C4-2B (cell line): ENCODE measurements at regions not wholly inside any gene's neighbourhood (a gene's known extent, or its start where the extent isn't known, plus 50 kb on each side); places are given as distances from the start of the nearest gene placed in this dataset.

Source experiments
- H3K27ac ChIP-seq: fragments of 450-650 bp; 2 replicates; pipeline ENCODE4 v1.5.1; 2017
- CTCF ChIP-seq: fragments of 450-650 bp; conservative IDR thresholded peaks from 2 replicates; pipeline ENCODE4 v1.5.1; 2017; ENCODE audit warnings: mild to moderate bottlenecking
- ZFX ChIP-seq: fragments of 450-650 bp; IDR thresholded peaks from 2 replicates; pipeline ENCODE4 v1.6.1; 2017

DNA sequence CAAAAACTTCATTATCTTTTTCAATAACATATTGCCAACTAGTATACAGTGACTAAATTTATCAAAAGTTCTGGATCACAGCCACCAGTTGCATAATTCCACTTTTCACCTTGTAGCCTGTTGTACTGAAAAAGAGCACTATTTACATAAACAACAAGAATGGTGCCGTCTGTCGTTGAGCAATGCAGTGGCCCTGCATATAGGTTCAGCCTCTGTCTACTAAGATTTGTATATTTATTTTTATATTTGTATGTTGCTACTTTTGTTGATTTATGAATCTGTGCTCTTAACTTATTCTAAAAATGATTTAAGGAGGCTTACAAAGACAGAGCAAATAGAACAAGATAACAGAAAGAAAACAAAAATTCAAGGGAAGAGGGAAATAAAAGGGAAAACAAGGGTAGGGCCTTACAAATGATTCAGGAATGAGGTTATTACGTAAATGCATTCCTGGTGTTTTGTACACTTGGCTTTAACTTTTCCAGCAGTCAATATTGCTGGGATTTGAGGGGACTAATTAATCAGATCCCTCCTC lies 257.6 kb upstream of the STT3B start:
- TF ChIP-seq CTCF (no peak), ZFX (no peak)
- H3K27ac ChIP-seq, result no peak overlapping the region

DNA sequence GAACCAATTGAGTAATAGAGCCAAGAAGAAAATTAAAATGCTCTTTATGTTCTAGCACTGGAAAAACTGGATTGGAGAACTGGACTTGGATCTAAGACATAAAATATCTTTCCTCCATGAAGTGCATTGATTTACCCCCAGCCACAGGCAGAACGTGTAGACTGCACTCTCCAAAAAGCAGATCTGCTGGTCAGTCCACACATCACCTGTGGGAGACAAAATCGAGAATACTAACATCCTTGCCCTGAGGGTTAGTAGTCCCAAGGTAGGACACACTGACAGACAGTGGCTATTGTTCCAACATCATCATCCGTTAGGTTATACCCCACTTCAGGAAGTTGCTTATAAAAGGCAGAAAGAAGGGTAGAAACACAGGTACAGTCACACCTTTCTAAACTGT lies 257.1 kb upstream of the STT3B start:
- no peak overlapping the region for H3K27ac ChIP-seq
- TF ChIP-seq CTCF, result no peak
- no peak for TF ChIP-seq ZFX

DNA sequence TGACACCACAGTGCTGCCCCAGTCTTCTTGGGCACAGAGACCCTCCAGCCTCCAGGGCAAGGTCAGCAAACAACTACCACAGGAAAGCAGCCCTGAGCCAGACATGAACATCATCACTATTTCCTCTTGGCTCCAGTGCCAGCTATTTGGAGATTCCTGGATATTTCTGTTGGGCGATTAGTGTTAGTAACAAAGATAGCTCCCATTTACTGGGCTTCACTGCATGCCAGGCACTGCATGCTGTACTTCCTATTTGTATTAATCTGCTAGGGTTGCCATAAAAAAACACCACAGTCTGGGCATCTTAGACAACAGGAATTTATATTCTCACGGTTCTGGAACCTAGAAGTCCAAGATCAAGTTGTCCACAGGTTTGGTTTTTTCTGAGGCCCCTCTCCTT lies 255.1 kb upstream of the STT3B start:
- H3K27ac ChIP-seq, result no peak overlapping the region

GRCh38 chr3:31278532-31278931 lies 254.2 kb upstream of the STT3B start:
- no peak overlapping the region for H3K27ac ChIP-seq
- no peak for TF ChIP-seq CTCF
- TF ChIP-seq ZFX, result no peak

More for the DNA sequence above, 255.1 kb upstream of the STT3B start:
- TF ChIP-seq CTCF (no peak), ZFX (no peak)

- TF ChIP-seq ZFX, result no peak
- TF ChIP-seq CTCF, result no peak
- no peak overlapping the region for H3K27ac ChIP-seq
These were observed 247.9 kb upstream of the STT3B start for GRCh38 chr3:31284776-31285175.

DNA sequence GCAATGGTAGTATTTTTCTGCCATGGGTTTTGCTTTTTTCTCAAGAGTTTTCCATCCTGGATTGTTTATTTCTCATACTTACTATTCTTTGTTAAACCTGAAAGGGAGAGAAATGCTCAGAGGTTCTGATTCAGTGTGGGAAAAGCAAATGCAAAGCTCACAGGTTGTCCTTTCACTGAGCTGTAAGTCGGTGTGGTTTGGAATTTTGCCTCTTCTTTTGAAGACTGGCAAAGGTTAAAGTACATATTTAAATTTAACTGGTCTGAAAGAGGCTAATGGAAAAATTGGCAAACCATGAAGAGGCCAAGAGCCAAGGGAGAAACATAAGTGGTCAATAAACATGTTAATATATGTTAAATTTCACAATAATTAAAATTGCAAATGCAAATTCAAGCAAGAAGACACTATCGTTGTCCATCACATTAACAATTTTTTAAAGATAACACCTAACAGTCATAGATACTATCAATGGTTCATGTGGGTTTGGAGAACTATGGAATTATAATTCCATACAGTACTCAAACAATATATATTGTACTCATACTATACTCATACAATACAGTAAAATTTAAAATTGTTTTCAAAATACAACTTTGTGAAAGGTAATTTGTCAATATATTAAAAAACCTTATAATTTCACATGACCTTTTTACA lies 246.8 kb upstream of the STT3B start:
- no peak for TF ChIP-seq CTCF
- no peak for TF ChIP-seq ZFX
- H3K27ac ChIP-seq, result no peak overlapping the region; the same call in 1 of the 2 replicates

DNA sequence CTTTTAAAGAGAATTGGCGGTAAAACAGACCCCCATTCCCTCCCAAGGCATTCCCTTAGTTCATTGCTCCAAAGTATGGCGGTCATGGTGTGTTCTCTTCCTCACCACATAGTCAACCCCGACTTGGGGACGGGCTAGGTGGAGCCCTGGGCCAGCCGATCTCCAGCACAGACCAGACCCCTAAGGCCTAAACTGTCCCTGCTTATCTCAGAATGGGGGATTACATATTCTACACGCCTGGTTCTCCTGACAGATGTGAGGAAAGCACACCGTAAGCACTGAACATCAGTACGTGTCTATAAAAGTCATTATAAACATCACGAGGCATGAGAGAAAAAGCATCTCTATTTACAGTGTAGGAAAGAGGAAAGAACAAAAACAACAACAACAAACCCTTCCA lies 244.5 kb upstream of the STT3B start:
- H3K27ac ChIP-seq, result no peak overlapping the region
- TF ChIP-seq CTCF (no peak), ZFX (no peak)
